ENCODE measurements at regions not wholly inside any gene's neighbourhood (a gene's known extent, or its start where the extent isn't known, plus 50 kb on each side); places are given as distances from the start of the nearest gene placed in this dataset.
"Not testable (repeated sequence)": the region's sequence is repeated elsewhere in the genome, so short reads cannot be mapped to it uniquely, and the experiment has no call there.

- no peak overlapping the region for H3K27ac ChIP-seq
- H3K4me3 ChIP-seq, result no peak overlapping the region
- no peaks in the 10 kb centered on the region for H3K4me1 ChIP-seq
- H3K27me3 ChIP-seq, result no peaks in the 10 kb centered on the region
- peaks cover 3 to 7% of the 10 kb centered on the region in 2 donors for H3K9me3 ChIP-seq
- no peak for TF ChIP-seq POLR2AphosphoS5 (IDR thresholded peaks at IDR 0.05)
- no peak for TF ChIP-seq POLR2A (IDR thresholded peaks at IDR 0.05)
- TF ChIP-seq CTCF (IDR thresholded peaks at IDR 0.05), result no peak
- TF ChIP-seq EP300 (IDR thresholded peaks at IDR 0.05; ENCODE audit: low read depth), result no peak
- no peak for DNase-seq
- intact Hi-C loops (cut with DNase I; ENCODE audit: low total_unique reads), result no loop called here
- no peaks in the 10 kb centered on the region for H3K36me3 ChIP-seq
- 71 to 94% methylated on average over 2 of the region's 2 CpGs for WGBS, 2 donors (ENCODE audit: low coverage in 1 of 2)
- in situ Hi-C loops (cut with MboI; ENCODE audit: low pct_ligation_motif_present in 1 of 4, low pct_unique_long_range_greater_than_20kb in 1 of 4, low sequenced_read_pairs in 3 of 4), result no loop called here
Observed at GRCh38 chr9:7436754-7437153, 362.8 kb downstream of the DMAC1 start.

GRCh38 chr9:7433508-7434292 lies 365.9 kb downstream of the DMAC1 start:
- TF ChIP-seq POLR2A (IDR thresholded peaks at IDR 0.05) (no peak), EP300 (IDR thresholded peaks at IDR 0.05; ENCODE audit: low read depth) (no peak), CTCF (IDR thresholded peaks at IDR 0.05) (no peak), POLR2AphosphoS5 (IDR thresholded peaks at IDR 0.05) (no peak)
- no peaks in the 10 kb centered on the region for H3K27me3 ChIP-seq
- 79 to 100% methylated on average over 1 to 3 of the region's 3 CpGs for WGBS, 2 donors (ENCODE audit: low coverage in 1 of 2)
- no peak overlapping the region for H3K27ac ChIP-seq
- H3K4me1 ChIP-seq, result no peaks in the 10 kb centered on the region
- in situ Hi-C loops (cut with MboI; ENCODE audit: low pct_ligation_motif_present in 1 of 4, low pct_unique_long_range_greater_than_20kb in 1 of 4, low sequenced_read_pairs in 3 of 4) (no loop called here), intact Hi-C loops (cut with DNase I; ENCODE audit: low total_unique reads) (no loop called here)
- DNase-seq, result no peak
- no peak overlapping the region for H3K4me3 ChIP-seq
- H3K36me3 ChIP-seq, result no peaks in the 10 kb centered on the region
- H3K9me3 ChIP-seq, result peaks cover 8% of the 10 kb centered on the region in 2 donors

- Histone ChIP-seq H3K9me3 (peaks cover 8% of the 10 kb centered on the region in 2 donors), H3K36me3 (no peaks in the 10 kb centered on the region), H3K4me1 (no peaks in the 10 kb centered on the region), H3K4me3 (no peak overlapping the region), H3K27me3 (no peaks in the 10 kb centered on the region), H3K27ac (no peak overlapping the region)
- DNase-seq, result no peak
- intact Hi-C loops (cut with DNase I; ENCODE audit: low total_unique reads) (no loop called here), in situ Hi-C loops (cut with MboI; ENCODE audit: low pct_ligation_motif_present in 1 of 4, low pct_unique_long_range_greater_than_20kb in 1 of 4, low sequenced_read_pairs in 3 of 4) (no loop called here)
- no peak for TF ChIP-seq POLR2AphosphoS5 (IDR thresholded peaks at IDR 0.05)
- no peak for TF ChIP-seq POLR2A (IDR thresholded peaks at IDR 0.05)
- no peak for TF ChIP-seq EP300 (IDR thresholded peaks at IDR 0.05; ENCODE audit: low read depth)
- no peak for TF ChIP-seq CTCF (IDR thresholded peaks at IDR 0.05)
- 83% methylated on average over 2 of the region's 2 CpGs; no CpG with 5 or more reads in 1 of the 2 donors for WGBS, 2 donors (ENCODE audit: low coverage in 1 of 2)
Observed at GRCh38 chr9:7432989-7433388, 366.6 kb downstream of the DMAC1 start.

- H3K4me3 ChIP-seq; H3K27ac ChIP-seq; H3K36me3 ChIP-seq; in situ Hi-C loops (cut with MboI; ENCODE audit: low pct_ligation_motif_present in 1 of 4, low pct_unique_long_range_greater_than_20kb in 1 of 4, low sequenced_read_pairs in 3 of 4); H3K4me1 ChIP-seq; H3K9me3 ChIP-seq; H3K27me3 ChIP-seq; intact Hi-C loops (cut with DNase I; ENCODE audit: low total_unique reads); DNase-seq: not testable (repeated sequence)
- 82 to 100% methylated on average over 1 of the region's 1 CpG for WGBS, 2 donors (ENCODE audit: low coverage in 1 of 2)
Observed at GRCh38 chr9:7417397-7417796, 382.2 kb downstream of the DMAC1 start.

GRCh38 chr9:7415836-7416235 lies 383.7 kb downstream of the DMAC1 start:
- no peaks in the 10 kb centered on the region for H3K4me1 ChIP-seq
- H3K27me3 ChIP-seq, result no peaks in the 10 kb centered on the region
- WGBS, 2 donors (ENCODE audit: low coverage in 1 of 2), result 35% methylated on average over 1 of the region's 1 CpG; no CpG with 5 or more reads in 1 of the 2 donors
- in situ Hi-C loops (cut with MboI; ENCODE audit: low pct_ligation_motif_present in 1 of 4, low pct_unique_long_range_greater_than_20kb in 1 of 4, low sequenced_read_pairs in 3 of 4) (no loop called here), intact Hi-C loops (cut with DNase I; ENCODE audit: low total_unique reads) (no loop called here)
- DNase-seq, result no peak
- no peak overlapping the region for H3K27ac ChIP-seq
- no peaks in the 10 kb centered on the region for H3K36me3 ChIP-seq
- TF ChIP-seq EP300 (IDR thresholded peaks at IDR 0.05; ENCODE audit: low read depth), result no peak
- no peak for TF ChIP-seq POLR2AphosphoS5 (IDR thresholded peaks at IDR 0.05)
- no peak for TF ChIP-seq POLR2A (IDR thresholded peaks at IDR 0.05)
- TF ChIP-seq CTCF (IDR thresholded peaks at IDR 0.05), result no peak
- no peak overlapping the region for H3K4me3 ChIP-seq
- H3K9me3 ChIP-seq, result no peaks in the 10 kb centered on the region
